ENCODE measurements at regions not wholly inside any gene's neighbourhood (a gene's known extent, or its start where the extent isn't known, plus 50 kb on each side); places are given as distances from the start of the nearest gene placed in this dataset.
A peak's percentile ranks its signal among the peaks of the same experiment; 100 is the strongest.

GRCh38 chr6:80550748-80551147, 444.3 kb downstream of the BCKDHB start:
- Histone ChIP-seq H3K9me3 (replicated peaks in 1 of 11) (no peaks in the 10 kb centered on the region), H3K4me3 (no peak overlapping the region), H4K20me1 (no peaks in the 10 kb centered on the region), H3K9ac (no peak overlapping the region), H3K27me3 (no peaks in the 10 kb centered on the region), H3K4me1 (no peaks in the 10 kb centered on the region), H3K36me3 (no peaks in the 10 kb centered on the region), H3K27ac (no peak overlapping the region), H3K4me2 (no peak overlapping the region)
- no peak for TF ChIP-seq Cebpa-rat (IDR thresholded peaks at IDR 0.05)

DNA sequence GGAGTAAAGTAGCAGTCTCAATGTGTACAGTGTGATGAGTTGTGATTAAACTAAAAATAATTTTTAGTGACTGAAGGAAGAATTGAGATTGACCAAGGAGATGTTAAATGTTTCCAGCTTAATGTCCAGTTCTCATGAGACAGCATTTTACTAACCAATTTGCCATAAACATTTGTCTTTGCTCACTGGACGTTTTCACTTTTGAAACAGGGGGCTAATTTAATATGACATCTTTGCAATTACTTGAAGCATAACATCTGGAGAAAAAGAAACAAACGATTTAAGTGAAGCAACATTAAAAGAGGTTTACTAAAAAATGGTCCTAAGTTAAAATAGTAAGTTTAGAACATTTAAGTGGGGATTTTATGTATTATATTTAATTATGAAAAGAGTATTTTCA, 443.8 kb downstream of the BCKDHB start:
- no peak for TF ChIP-seq Cebpa-rat (IDR thresholded peaks at IDR 0.05)
- no peaks in the 10 kb centered on the region for H3K36me3 ChIP-seq
- no peaks in the 10 kb centered on the region for H4K20me1 ChIP-seq
- H3K27ac ChIP-seq = no peak overlapping the region
- H3K9me3 ChIP-seq (replicated peaks in 1 of 11) = no peaks in the 10 kb centered on the region
- H3K4me3 ChIP-seq = no peak overlapping the region
- H3K9ac ChIP-seq = no peak overlapping the region
- H3K4me1 ChIP-seq = no peaks in the 10 kb centered on the region
- no peaks in the 10 kb centered on the region for H3K27me3 ChIP-seq
- no peak overlapping the region for H3K4me2 ChIP-seq

DNA sequence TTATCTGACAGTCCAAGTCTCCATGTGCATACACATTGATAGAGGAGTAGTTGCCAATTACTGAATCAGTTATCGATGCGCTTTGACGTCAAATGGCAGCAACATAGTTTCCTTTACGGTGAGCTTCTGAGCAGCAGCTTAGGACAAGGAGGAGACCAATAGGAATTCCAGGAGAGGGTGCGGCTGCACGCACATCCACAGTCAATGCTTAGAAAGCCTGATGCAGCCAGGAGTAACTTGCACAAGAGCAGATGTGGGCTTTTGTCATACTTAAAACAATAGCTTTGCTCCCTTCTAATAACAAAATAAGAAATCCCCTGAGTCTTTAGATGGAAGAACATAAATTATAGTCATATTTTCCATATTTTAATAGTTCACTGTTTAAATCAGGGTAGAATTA, 442.1 kb downstream of the BCKDHB start:
- Histone ChIP-seq H3K9ac (no peak overlapping the region), H3K4me3 (no peak overlapping the region), H3K27ac (no peak overlapping the region), H3K4me2 (no peak overlapping the region), H3K27me3 (no peaks in the 10 kb centered on the region), H3K9me3 (replicated peaks in 1 of 11) (no peaks in the 10 kb centered on the region), H3K4me1 (no peaks in the 10 kb centered on the region), H4K20me1 (no peaks in the 10 kb centered on the region), H3K36me3 (no peaks in the 10 kb centered on the region)
- TF ChIP-seq Cebpa-rat (IDR thresholded peaks at IDR 0.05) = no peak

DNA sequence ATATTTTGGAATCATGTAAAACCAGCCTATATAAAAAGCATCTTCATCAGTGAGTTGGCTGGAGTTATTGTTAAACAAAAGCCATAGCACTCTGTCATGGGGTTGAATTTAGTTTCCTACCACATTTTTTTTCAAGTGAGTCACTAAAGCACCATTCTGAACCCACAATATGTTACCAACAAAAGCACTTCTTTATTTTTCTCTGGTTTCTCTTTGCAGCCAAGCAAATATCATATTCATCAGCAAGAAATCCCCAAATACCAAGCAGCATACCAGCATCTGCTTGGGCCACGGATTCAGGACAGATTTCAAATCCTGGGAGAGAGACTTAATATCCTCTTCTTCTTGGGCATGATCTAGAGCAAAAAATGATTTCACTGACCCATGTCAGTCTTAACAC, 441.4 kb downstream of the BCKDHB start:
- Histone ChIP-seq H3K27ac (no peak overlapping the region), H3K4me2 (no peak overlapping the region), H3K27me3 (no peaks in the 10 kb centered on the region), H3K4me1 (no peaks in the 10 kb centered on the region), H3K36me3 (no peaks in the 10 kb centered on the region), H3K9me3 (replicated peaks in 1 of 11) (no peaks in the 10 kb centered on the region), H4K20me1 (no peaks in the 10 kb centered on the region), H3K4me3 (no peak overlapping the region), H3K9ac (no peak overlapping the region)
- TF ChIP-seq Cebpa-rat (IDR thresholded peaks at IDR 0.05) = no peak

GRCh38 chr6:80544976-80545722, 438.7 kb downstream of the BCKDHB start:
- Histone ChIP-seq H3K4me1 (peaks cover 0 to 17% (median 0%) of the 10 kb centered on the region in 10 experiments; a peak in 4 of 20 replicates), H3K36me3 (no peaks in the 10 kb centered on the region), H3K4me3 (no peak overlapping the region), H3K27me3 (no peaks in the 10 kb centered on the region), H4K20me1 (no peaks in the 10 kb centered on the region), H3K9ac (no peak overlapping the region), H3K27ac (no peak overlapping the region), H3K9me3 (replicated peaks in 1 of 11) (no peaks in the 10 kb centered on the region), H3K4me2 (no peak overlapping the region)
- TF ChIP-seq Cebpa-rat (IDR thresholded peaks at IDR 0.05) = no peak

- peaks cover 0 to 17% (median 0%) of the 10 kb centered on the region in 10 experiments; a peak in 4 of 20 replicates for H3K4me1 ChIP-seq
- no peak for TF ChIP-seq Cebpa-rat (IDR thresholded peaks at IDR 0.05)
- H3K27ac ChIP-seq = no peak overlapping the region
- H3K36me3 ChIP-seq = no peaks in the 10 kb centered on the region
- H3K4me2 ChIP-seq = no peak overlapping the region
- no peaks in the 10 kb centered on the region for H4K20me1 ChIP-seq
- H3K9me3 ChIP-seq (replicated peaks in 1 of 11) = no peaks in the 10 kb centered on the region
- no peaks in the 10 kb centered on the region for H3K27me3 ChIP-seq
- H3K4me3 ChIP-seq = no peak overlapping the region
- no peak overlapping the region for H3K9ac ChIP-seq
Measured at GRCh38 chr6:80544555-80544954, 438.1 kb downstream of the BCKDHB start.

GRCh38 chr6:80543598-80544222, 437.2 kb downstream of the BCKDHB start:
- TF ChIP-seq Cebpa-rat (IDR thresholded peaks at IDR 0.05) = no peak
- Histone ChIP-seq H3K4me1 (peaks cover 0 to 17% (median 0%) of the 10 kb centered on the region in 10 experiments; a peak in 4 of 20 replicates), H3K27ac (no peak overlapping the region)

DNA sequence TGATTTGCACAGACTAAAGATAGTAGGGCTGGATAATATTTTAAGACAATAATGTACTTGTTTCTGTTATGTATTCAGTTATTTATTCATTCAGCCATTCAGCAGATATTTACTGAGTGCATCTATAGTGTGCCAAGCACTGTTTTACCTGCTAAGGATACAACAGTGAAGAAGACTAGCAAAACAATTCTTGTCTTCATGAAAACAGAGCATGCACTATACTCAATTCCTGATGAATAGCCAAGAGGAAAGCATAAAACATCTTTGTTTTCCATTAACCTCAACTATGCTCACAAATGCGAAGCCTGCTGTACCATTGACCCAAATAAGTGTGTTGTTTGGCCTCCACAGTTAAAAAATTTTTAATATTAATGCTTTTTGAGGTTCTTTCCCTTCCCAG, 436.7 kb downstream of the BCKDHB start:
- Histone ChIP-seq H3K27me3 (no peaks in the 10 kb centered on the region), H3K9me3 (replicated peaks in 1 of 11) (no peaks in the 10 kb centered on the region), H3K9ac (no peak overlapping the region), H3K4me3 (no peak overlapping the region), H3K4me1 (peaks cover 0 to 17% (median 0%) of the 10 kb centered on the region in 10 experiments; a peak in 4 of 20 replicates), H3K27ac (no peak overlapping the region), H4K20me1 (no peaks in the 10 kb centered on the region), H3K36me3 (no peaks in the 10 kb centered on the region), H3K4me2 (no peak overlapping the region)
- TF ChIP-seq Cebpa-rat (IDR thresholded peaks at IDR 0.05) = no peak

More at GRCh38 chr6:80543598-80544222, 437.2 kb downstream of the BCKDHB start:
- Histone ChIP-seq H3K9me3 (replicated peaks in 1 of 11) (no peaks in the 10 kb centered on the region), H3K27me3 (no peaks in the 10 kb centered on the region), H3K4me3 (no peak overlapping the region), H3K9ac (no peak overlapping the region), H3K36me3 (no peaks in the 10 kb centered on the region), H4K20me1 (no peaks in the 10 kb centered on the region), H3K4me2 (no peak overlapping the region)

DNA sequence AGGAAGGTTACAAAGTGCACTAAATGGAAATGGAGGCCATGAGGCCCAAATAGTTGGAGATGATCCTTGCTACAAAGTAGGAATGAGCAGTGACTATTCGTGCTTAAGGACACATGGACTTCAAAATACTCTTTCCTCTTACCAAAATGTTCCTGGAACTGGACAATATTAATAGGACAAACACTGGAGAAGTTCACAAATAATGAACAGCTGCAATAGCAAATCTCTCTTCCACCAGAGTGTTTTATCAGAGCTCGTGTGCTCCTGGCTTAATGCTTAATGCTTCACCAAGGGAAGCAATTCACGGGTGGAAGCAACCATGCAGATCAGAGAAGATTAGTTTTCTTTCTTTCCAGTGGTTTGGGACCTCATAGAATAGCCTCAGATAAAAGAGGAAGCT, 435.4 kb downstream of the BCKDHB start:
- no peaks in the 10 kb centered on the region for H3K36me3 ChIP-seq
- H4K20me1 ChIP-seq = no peaks in the 10 kb centered on the region
- H3K27me3 ChIP-seq = no peaks in the 10 kb centered on the region
- H3K4me2 ChIP-seq = peak overlapping the region in 2 of 11 experiments; percentile 0 to 35; a peak in 1 of 22 replicates
- peaks cover 0 to 4% (median 0%) of the 10 kb centered on the region in 11 experiments; a peak in 1 of 22 replicates for H3K9me3 ChIP-seq (replicated peaks in 1 of 11)
- H3K4me1 ChIP-seq = peaks cover 0 to 22% (median 0%) of the 10 kb centered on the region in 10 experiments; a peak in 4 of 20 replicates
- H3K4me3 ChIP-seq = no peak overlapping the region
- no peak overlapping the region for H3K27ac ChIP-seq
- TF ChIP-seq Cebpa-rat (IDR thresholded peaks at IDR 0.05) = no peak
- H3K9ac ChIP-seq = no peak overlapping the region
